NCI-H2081 treated with DMSO at 0.1 percent for 48 hours (cell line): ENCODE measurements at regions not wholly inside any gene's neighbourhood (a gene's known extent, or its start where the extent isn't known, plus 50 kb on each side); places are given as distances from the start of the nearest gene placed in this dataset.
"Not testable (repeated sequence)": the region's sequence is repeated elsewhere in the genome, so short reads cannot be mapped to it uniquely, and the experiment has no call there.

ENCODE experiments used
- DNase-seq: peaks from one replicate; lab custom pipeline; 2025; lab: John Stamatoyannopoulos, UW

- not testable (repeated sequence) for DNase-seq
These were observed 554.2 kb downstream of the GABRG2 start for GRCh38 chr5:162621726-162622263.

DNA sequence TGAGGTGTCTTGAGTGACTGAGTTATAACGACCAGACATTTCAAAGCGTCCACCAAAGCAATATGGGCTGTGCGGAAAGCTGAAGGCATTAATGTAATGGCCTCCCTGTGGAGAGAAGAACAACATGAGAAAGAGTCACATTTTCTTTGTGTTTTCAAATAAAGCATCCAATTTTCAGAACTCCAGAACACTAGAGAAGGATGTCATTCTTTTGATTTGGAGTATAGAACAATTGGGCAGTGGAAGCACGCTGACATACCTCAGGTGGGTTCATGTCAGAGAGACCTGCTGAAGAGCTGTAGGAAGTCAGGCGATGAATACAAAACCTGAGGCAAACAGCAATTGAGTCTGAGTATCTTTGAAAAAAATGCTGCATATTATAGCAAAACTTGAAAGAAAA lies 556.5 kb downstream of the GABRG2 start:
- DNase-seq, result no peak

GRCh38 chr5:162637481-162637880 lies 569.9 kb downstream of the GABRG2 start:
- no peak for DNase-seq

DNA sequence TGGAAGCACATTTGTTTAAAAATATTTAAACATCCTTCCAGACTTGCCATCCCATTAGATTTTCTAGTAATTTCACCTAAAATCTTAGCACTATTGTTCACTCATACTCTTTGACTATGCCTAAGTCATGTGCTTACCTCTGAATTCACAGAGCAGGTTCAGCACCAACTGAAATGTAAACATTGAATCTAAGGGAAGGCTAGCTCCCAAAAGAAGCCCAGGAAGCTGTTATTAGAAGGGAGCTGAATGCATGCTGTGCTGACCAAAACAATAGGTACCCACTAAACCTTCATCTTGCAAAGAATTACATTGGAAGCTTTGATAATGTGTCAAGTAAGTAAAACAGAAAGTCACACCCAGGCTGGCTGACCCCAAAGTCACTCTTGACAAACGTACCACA lies 571.3 kb downstream of the GABRG2 start:
- DNase-seq, result no peak

- DNase-seq, result no peak
These were observed 573.7 kb downstream of the GABRG2 start for GRCh38 chr5:162641142-162641813.

GRCh38 chr5:162654661-162655405 lies 587.3 kb downstream of the GABRG2 start:
- DNase-seq, result no peak

DNA sequence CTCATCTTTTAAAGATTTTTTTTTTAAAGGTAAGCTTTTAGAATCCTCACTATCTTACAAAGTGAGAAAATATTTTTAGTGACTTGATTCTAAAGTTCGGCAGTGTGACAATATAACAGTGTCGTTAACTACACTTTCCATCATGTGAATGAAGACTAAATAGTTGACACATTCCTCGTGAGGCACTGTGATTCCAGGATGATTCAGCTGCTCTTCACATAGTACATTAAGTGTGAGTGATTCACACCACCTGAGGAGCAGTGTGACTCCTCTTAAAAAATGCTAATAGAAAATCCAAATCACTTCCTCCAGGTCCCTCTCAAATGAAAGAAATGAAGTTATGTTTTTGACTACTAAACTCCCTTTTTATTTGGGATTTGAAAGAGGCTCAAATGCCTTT lies 589.5 kb downstream of the GABRG2 start:
- DNase-seq, result no peak

GRCh38 chr5:162664846-162665245 lies 597.3 kb downstream of the GABRG2 start:
- no peak for DNase-seq

DNA sequence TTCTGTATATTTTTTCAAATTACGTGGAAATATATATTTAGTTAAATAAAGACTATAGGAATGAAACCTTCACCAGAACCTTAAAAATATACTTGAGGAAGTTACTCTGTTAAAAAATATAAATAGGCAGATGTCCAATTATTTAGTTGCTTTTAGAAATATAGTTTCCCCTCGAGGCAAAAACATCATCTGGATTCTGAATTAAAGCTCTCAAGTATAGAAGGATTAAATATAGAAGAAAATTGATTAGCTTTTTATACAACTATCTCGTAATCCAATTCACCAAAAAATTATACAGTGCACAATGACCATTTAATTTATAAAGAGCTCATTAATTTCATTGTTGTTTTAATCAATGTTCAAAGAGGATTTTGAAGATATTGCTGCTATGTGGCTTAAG lies 601.4 kb downstream of the GABRG2 start:
- DNase-seq, result no peak

DNA sequence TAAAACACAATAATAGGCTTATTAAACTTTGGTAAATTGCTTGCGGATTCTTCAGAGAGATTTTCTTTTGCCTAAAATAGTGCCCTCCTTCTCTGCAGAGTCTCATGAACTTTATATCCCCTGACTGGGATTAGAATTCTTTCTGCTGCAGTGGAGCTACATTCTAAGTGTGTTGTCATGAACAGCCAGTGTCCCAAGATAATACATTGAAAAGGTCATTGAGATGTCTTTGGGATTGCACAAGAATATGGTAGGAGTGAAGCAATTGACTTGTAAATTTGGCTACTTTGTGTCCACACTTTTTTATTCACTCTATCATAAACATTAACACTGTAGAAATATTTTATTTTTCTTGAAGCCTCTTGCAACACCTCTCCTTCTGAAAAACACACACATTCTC lies 604.5 kb downstream of the GABRG2 start:
- no peak for DNase-seq

GRCh38 chr5:162683284-162683683 lies 615.7 kb downstream of the GABRG2 start:
- DNase-seq, result no peak

- no peak for DNase-seq
These were observed 616.6 kb downstream of the GABRG2 start for GRCh38 chr5:162684145-162684544.

DNA sequence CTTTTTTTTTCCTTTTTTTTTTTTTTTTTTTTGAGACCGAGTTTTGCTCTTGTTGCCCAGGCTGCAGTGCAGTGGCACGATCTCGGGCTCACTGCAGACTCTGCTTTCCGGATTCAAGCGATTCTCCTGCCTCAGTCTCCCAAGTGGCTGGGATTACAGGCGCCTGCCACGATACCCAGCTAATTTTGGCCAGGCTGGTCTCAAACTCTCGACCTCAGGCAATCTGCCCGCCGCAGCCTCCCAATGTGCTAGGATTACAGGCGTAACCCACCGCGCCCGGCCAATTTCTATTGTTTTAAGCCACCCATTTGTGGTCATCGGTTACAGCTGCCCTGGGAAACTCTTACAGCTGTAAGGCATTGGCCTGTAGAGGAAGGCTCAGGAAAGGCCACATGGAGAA lies 617.7 kb downstream of the GABRG2 start:
- no peak for DNase-seq

- DNase-seq, result not testable (repeated sequence)
These were observed 628.7 kb downstream of the GABRG2 start for GRCh38 chr5:162696272-162696671.

GRCh38 chr5:162699361-162699760 lies 631.8 kb downstream of the GABRG2 start:
- DNase-seq, result no peak

DNA sequence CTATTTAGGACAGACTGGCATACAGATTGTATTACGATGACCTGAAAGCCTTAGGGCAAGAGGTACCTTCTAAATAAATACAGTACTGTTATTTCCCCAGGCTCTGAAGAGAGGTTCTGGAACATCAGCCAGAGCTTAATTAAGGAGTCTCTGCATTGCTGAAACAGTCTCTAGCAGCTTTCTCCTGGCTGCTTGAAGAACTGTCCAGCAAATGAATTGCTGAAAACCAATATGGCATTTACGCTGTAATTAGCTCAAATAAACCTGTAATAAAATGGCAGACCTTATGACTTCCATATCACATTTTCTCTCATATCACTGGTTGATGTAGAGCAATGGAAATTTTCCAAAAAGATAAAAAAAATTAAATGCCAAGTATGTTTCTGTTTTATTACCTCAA lies 636.3 kb downstream of the GABRG2 start:
- DNase-seq, result no peak

- no peak for DNase-seq
These were observed 643.7 kb downstream of the GABRG2 start for GRCh38 chr5:162711244-162711643.

DNA sequence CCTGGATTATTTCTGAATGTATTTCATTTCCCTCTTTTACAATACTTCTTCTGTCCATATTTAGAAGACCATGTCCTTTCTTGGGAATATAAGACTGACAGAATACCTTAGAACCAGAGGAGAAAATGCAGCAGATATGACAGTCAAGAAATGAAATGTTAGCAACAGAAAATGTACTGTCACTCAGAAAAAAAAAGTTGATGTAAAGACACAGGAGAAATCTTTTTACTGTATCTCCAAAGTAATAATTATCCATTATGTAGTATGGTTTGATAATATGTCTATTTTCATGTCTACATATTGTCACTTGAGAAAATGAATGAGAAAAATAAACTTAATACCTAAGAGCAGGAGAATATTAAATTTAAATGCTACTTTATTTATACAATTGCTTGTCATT lies 652.1 kb downstream of the GABRG2 start:
- DNase-seq, result no peak

GRCh38 chr5:162721125-162721524 lies 653.6 kb downstream of the GABRG2 start:
- no peak for DNase-seq

DNA sequence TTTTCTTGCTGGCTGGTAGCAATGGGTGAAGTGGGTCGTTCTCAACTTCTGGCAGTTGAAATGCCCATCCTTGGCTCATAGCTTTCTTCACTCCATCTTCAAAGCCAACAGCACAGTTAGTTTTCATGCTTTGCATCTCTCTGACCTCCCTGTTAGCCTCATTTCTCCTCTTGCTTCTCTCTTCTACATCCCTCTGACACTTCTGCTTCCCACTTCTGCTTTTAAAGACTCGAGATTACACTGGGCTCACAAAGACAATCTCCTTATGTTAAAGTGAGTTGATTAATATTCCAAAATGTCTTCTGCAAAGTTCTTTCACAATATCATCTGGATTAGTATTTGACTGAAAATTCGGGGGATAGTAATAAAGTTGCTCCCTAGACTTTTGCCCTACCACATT lies 684.8 kb upstream of the CCNG1 start:
- no peak for DNase-seq

- DNase-seq, result no peak
These were observed 675.3 kb upstream of the CCNG1 start for GRCh38 chr5:162762119-162762518.

DNA sequence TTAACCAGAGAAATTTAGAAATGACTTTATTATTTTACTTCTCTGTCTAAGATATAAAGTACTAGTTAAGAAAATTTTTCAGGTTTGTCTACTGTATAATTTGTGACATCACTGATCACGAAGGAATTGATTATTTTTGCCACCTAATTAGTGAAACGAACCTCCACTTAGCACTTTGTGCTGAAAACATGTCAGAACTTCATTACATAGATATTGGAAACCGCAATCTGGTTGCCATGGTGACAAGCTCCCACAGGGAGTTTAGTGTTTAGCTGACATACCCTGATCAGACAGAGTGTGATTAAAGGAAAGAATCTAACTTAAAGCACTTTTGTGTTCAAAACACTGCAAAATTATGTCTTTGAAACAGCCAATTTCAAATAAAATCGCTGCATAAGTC lies 668.4 kb upstream of the CCNG1 start:
- no peak for DNase-seq

DNA sequence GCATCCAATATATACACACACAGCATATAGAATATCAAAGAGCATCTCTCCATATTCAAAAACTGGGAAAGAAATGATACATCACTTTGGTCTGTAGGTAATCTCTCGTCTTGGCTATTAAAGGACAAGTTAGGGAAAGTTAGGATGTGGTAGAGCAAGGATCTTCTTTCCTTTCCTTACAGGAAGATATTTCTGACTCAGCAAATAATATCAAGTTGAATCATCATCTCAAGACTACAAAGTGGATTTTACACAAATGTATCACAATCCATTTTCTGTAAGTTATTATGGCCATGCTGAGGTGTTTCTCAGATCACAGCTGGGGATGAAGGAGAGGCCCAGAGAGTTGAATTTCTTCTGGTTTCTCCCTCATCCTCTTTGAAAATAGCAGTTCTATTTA lies 651.7 kb upstream of the CCNG1 start:
- DNase-seq, result no peak

DNA sequence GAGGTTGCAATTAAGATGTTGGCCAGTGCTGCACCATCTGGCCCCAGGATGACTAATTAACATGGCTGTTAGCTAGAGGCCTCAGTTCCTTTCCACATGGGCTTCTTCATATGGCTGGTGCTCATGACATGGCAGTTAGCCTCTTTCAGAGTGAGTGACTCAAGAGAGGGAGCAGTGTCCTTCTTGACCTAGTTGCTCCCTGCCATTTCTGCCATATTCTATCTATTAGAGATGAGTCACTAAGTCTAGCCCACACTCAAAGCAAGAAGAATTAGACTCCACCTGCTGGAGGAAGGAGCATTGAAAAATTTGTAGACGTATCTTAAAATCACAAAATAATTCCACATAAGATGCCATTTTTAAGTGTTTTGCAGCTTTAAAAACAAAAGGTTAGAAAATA lies 651.2 kb upstream of the CCNG1 start:
- DNase-seq, result no peak
